PC-9 (cell line): ENCODE measurements at regions not wholly inside any gene's neighbourhood (a gene's known extent, or its start where the extent isn't known, plus 50 kb on each side); places are given as distances from the start of the nearest gene placed in this dataset.

ENCODE experiments used
- BruUV-seq: library from RNA; stranded (reverse); fragments of 400-500 nt; replicated peaks from 2 replicates; lab custom pipeline; 2021; lab: Mats Ljungman, UMichigan
- CTCF ChIA-PET: fragments of 300-600 bp; sonication (Branson Sonifier 250); formaldehyde crosslinking; loops from one replicate; lab custom pipeline; 2022; ENCODE audit warnings: antibody characterized with exemption; lab: Charles Lee
- POLR2A ChIA-PET: fragments of 300-600 bp; sonication (Branson Sonifier 250); formaldehyde crosslinking; loops from one replicate; lab custom pipeline; 2022; ENCODE audit warnings: antibody characterized with exemption; ENCODE audit not compliant: unreplicated experiment; lab: Charles Lee
- DNase-seq, 2 experiments: peaks; one replicate each; pipeline versions ENCODE4 v3.0.0 to v3.0.0-alpha.2; 2015 to 2022; ENCODE audit warnings: mixed read lengths in 1 of 2
- H2AFZ ChIP-seq: fragments of 200-600 bp; sonication (generic); 2 replicates; pipeline ENCODE4 v1.8.1; 2017; ENCODE audit warnings: antibody characterized with exemption
- H3F3A ChIP-seq: fragments of 200-600 bp; sonication (generic); 2 replicates; pipeline ENCODE4 v1.8.1; 2017; ENCODE audit warnings: antibody characterized with exemption, mild to moderate bottlenecking, low read depth; ENCODE audit not compliant: insufficient read depth
- H3K27ac ChIP-seq: fragments of 200-600 bp; sonication (generic); 2 replicates; pipeline ENCODE4 v1.6.1; 2016; ENCODE audit warnings: mixed run types
- H3K27me3 ChIP-seq: fragments of 200-600 bp; sonication (generic); 2 replicates; pipeline ENCODE4 v1.6.1; 2016; ENCODE audit warnings: low read depth, mixed run types; ENCODE audit not compliant: insufficient read depth
- H3K36me3 ChIP-seq: fragments of 200-600 bp; sonication (generic); 2 replicates; pipeline ENCODE4 v1.6.1; 2016; ENCODE audit warnings: low read depth, mixed run types
- H3K4me1 ChIP-seq: fragments of 200-600 bp; sonication (generic); replicated peaks from 2 replicates; pipeline ENCODE4 v1.6.1; 2016; ENCODE audit warnings: mixed run types; ENCODE audit not compliant: insufficient read depth
- H3K4me2 ChIP-seq: fragments of 200-600 bp; sonication (generic); 2 replicates; pipeline ENCODE4 v1.6.1; 2017; ENCODE audit warnings: mixed run types
- H3K4me3 ChIP-seq: fragments of 200-600 bp; sonication (generic); 2 replicates; pipeline ENCODE4 v1.6.1; 2016; ENCODE audit warnings: mixed run types
- H3K79me2 ChIP-seq: fragments of 200-600 bp; sonication (generic); 2 replicates; pipeline ENCODE4 v1.6.1; 2017; ENCODE audit warnings: low read depth, mixed run types
- H3K9me2 ChIP-seq: fragments of 200-600 bp; sonication (generic); 2 replicates; pipeline ENCODE4 v1.8.1; 2017; ENCODE audit warnings: mild to moderate bottlenecking; ENCODE audit not compliant: insufficient read depth
- H3K9me3 ChIP-seq: fragments of 200-600 bp; sonication (generic); 2 replicates; pipeline ENCODE4 v1.8.1; 2016; ENCODE audit warnings: low read depth; ENCODE audit not compliant: insufficient read depth
- H4K20me1 ChIP-seq: fragments of 200-600 bp; sonication (generic); 2 replicates; pipeline ENCODE4 v1.8.1; 2017; ENCODE audit not compliant: insufficient read depth
- CTCF ChIP-seq: fragments of 200-600 bp; sonication (generic); conservative IDR thresholded peaks from 2 replicates; pipeline ENCODE4 v1.6.1; 2017; ENCODE audit warnings: mixed run types, antibody characterized with exemption, mild to moderate bottlenecking, moderate library complexity
- EZH2 ChIP-seq: fragments of 200-600 bp; sonication (generic); IDR thresholded peaks from 2 replicates; pipeline ENCODE4 v1.8.0; 2017; ENCODE audit warnings: antibody characterized with exemption, low read depth
- intact Hi-C: fragments of 100-400 bp; cut with micrococcal nuclease; formaldehyde crosslinking; loops from one replicate; pipeline ENCODE4 v1.10.0; 2022; ENCODE audit not compliant: unreplicated experiment

GRCh38 chr18:34350778-34351177, 126.1 kb upstream of the NOL4 start:
- no TSS peak for BruUV-seq
- CTCF ChIA-PET = no interaction called here

GRCh38 chr18:34352385-34353163, 127.9 kb upstream of the NOL4 start:
- no TSS peak for BruUV-seq
- ChIA-PET CTCF (no interaction called here), POLR2A (no interaction called here)
- intact Hi-C loops = no loop called here
- Histone ChIP-seq H3K36me3 (no peaks in the 10 kb centered on the region), H3K9me3 (no peaks in the 10 kb centered on the region), H3K4me2 (no peak overlapping the region), H4K20me1 (no peaks in the 10 kb centered on the region), H3K4me3 (no peak overlapping the region), H3K27ac (no peak overlapping the region), H2AFZ (no peak overlapping the region), H3K9me2 (no peaks in the 10 kb centered on the region), H3K79me2 (no peaks in the 10 kb centered on the region), H3F3A (no peaks in the 10 kb centered on the region), H3K27me3 (no peaks in the 10 kb centered on the region), H3K4me1 (no peaks in the 10 kb centered on the region)
- TF ChIP-seq EZH2 (no peak), CTCF (peak; percentile 36; the same call in 1 of the 2 replicates)
- no peak for DNase-seq

More at GRCh38 chr18:34350778-34351177, 126.1 kb upstream of the NOL4 start:
- Histone ChIP-seq H3K9me2 (no peaks in the 10 kb centered on the region), H3K27ac (no peak overlapping the region), H3K4me3 (no peak overlapping the region), H2AFZ (no peak overlapping the region), H3K4me1 (no peaks in the 10 kb centered on the region), H4K20me1 (no peaks in the 10 kb centered on the region), H3K27me3 (no peaks in the 10 kb centered on the region), H3K9me3 (no peaks in the 10 kb centered on the region), H3K79me2 (no peaks in the 10 kb centered on the region), H3K36me3 (no peaks in the 10 kb centered on the region), H3K4me2 (no peak overlapping the region), H3F3A (no peaks in the 10 kb centered on the region)
- TF ChIP-seq CTCF (no peak), EZH2 (no peak)
- no peak for DNase-seq
- POLR2A ChIA-PET = no interaction called here
- intact Hi-C loops = no loop called here

- H3F3A ChIP-seq = no peaks in the 10 kb centered on the region
- H3K4me2 ChIP-seq = no peak overlapping the region
- no peak for DNase-seq
- intact Hi-C loops = no loop called here
- ChIA-PET CTCF (no interaction called here), POLR2A (no interaction called here)
- no peak overlapping the region for H3K4me3 ChIP-seq
- no peaks in the 10 kb centered on the region for H3K27me3 ChIP-seq
- no peaks in the 10 kb centered on the region for H3K79me2 ChIP-seq
- no peaks in the 10 kb centered on the region for H3K9me3 ChIP-seq
- no peak overlapping the region for H3K27ac ChIP-seq
- H4K20me1 ChIP-seq = no peaks in the 10 kb centered on the region
- H3K36me3 ChIP-seq = no peaks in the 10 kb centered on the region
- no TSS peak for BruUV-seq
- no peak for TF ChIP-seq EZH2
- no peaks in the 10 kb centered on the region for H3K9me2 ChIP-seq
- no peaks in the 10 kb centered on the region for H3K4me1 ChIP-seq
- H2AFZ ChIP-seq = no peak overlapping the region
Measured at GRCh38 chr18:34354351-34354750, 129.6 kb upstream of the NOL4 start.
